ENCODE measurements at regions not wholly inside any gene's neighbourhood (a gene's known extent, or its start where the extent isn't known, plus 50 kb on each side); places are given as distances from the start of the nearest gene placed in this dataset.

- H3K4me1 Mint-ChIP-seq (ENCODE audit: low read depth, unreplicated experiment) = no peaks in the 10 kb centered on the region
- no peak for TF ChIP-seq CTCF (IDR thresholded peaks at IDR 0.05; ENCODE audit: insufficient read depth in 1 of 2, low read depth in 1 of 2, low read length in 1 of 2, severe bottlenecking in 1 of 2, unreplicated experiment in 1 of 2)
- Histone ChIP-seq H3K36me3 (ENCODE audit: control insufficient read depth, insufficient read depth, low read length) (no peaks in the 10 kb centered on the region), H3K9me3 (no peaks in the 10 kb centered on the region), H3K4me1 (no peaks in the 10 kb centered on the region), H3K4me3 (ENCODE audit: low read depth, low read length) (no peak overlapping the region), H3K27me3 (replicated peaks; ENCODE audit: control insufficient read depth, insufficient read depth, low read length) (no peaks in the 10 kb centered on the region)
- H3K27me3 Mint-ChIP-seq (ENCODE audit: insufficient read depth, unreplicated experiment) = peaks cover 12% of the 10 kb centered on the region
- intact Hi-C loops (cut with micrococcal nuclease; ENCODE audit: unreplicated experiment) = no loop called here
- BruUV-seq (replicated peaks) = no TSS peak
- H3K4me3 Mint-ChIP-seq (ENCODE audit: unreplicated experiment) = no peak overlapping the region
- ChIA-PET CTCF (no interaction called here), POLR2A (no interaction called here)
- no peak overlapping the region for H3K27ac Mint-ChIP-seq (ENCODE audit: unreplicated experiment)
- no peak for DNase-seq
- no peaks in the 10 kb centered on the region for H3K36me3 Mint-ChIP-seq (ENCODE audit: insufficient read depth, unreplicated experiment)
- no peaks in the 10 kb centered on the region for H3K9me3 Mint-ChIP-seq (ENCODE audit: unreplicated experiment)
Measured at GRCh38 chr10:53713431-53713830, 940.8 kb upstream of the MBL2 start.

- POLR2A ChIA-PET = no interaction called here
- H3K4me3 Mint-ChIP-seq (ENCODE audit: unreplicated experiment) = no peak overlapping the region
- H3K9me3 ChIP-seq = no peaks in the 10 kb centered on the region
- no peak overlapping the region for H3K4me3 ChIP-seq (ENCODE audit: low read depth, low read length)
- no peaks in the 10 kb centered on the region for H3K36me3 Mint-ChIP-seq (ENCODE audit: insufficient read depth, unreplicated experiment)
- BruUV-seq (replicated peaks) = no TSS peak
- H3K27me3 Mint-ChIP-seq (ENCODE audit: insufficient read depth, unreplicated experiment) = peaks cover 10% of the 10 kb centered on the region
- no peaks in the 10 kb centered on the region for H3K4me1 ChIP-seq
- H3K9me3 Mint-ChIP-seq (ENCODE audit: unreplicated experiment) = no peaks in the 10 kb centered on the region
- intact Hi-C loops (cut with micrococcal nuclease; ENCODE audit: unreplicated experiment) = no loop called here
- no peak for TF ChIP-seq CTCF (IDR thresholded peaks at IDR 0.05; ENCODE audit: insufficient read depth in 1 of 2, low read depth in 1 of 2, low read length in 1 of 2, severe bottlenecking in 1 of 2, unreplicated experiment in 1 of 2)
- no peaks in the 10 kb centered on the region for H3K36me3 ChIP-seq (ENCODE audit: control insufficient read depth, insufficient read depth, low read length)
- CTCF ChIA-PET = no interaction called here
- H3K4me1 Mint-ChIP-seq (ENCODE audit: low read depth, unreplicated experiment) = no peaks in the 10 kb centered on the region
- no peak overlapping the region for H3K27ac Mint-ChIP-seq (ENCODE audit: unreplicated experiment)
- H3K27me3 ChIP-seq (replicated peaks; ENCODE audit: control insufficient read depth, insufficient read depth, low read length) = no peaks in the 10 kb centered on the region
- no peak for DNase-seq
Measured at GRCh38 chr10:53702489-53702888, 929.9 kb upstream of the MBL2 start.

- Histone ChIP-seq H3K36me3 (ENCODE audit: control insufficient read depth, insufficient read depth, low read length) (no peaks in the 10 kb centered on the region), H3K4me3 (ENCODE audit: low read depth, low read length) (no peak overlapping the region), H3K27me3 (replicated peaks; ENCODE audit: control insufficient read depth, insufficient read depth, low read length) (no peaks in the 10 kb centered on the region), H3K4me1 (no peaks in the 10 kb centered on the region), H3K9me3 (no peaks in the 10 kb centered on the region)
- intact Hi-C loops (cut with micrococcal nuclease; ENCODE audit: unreplicated experiment) = no loop called here
- no peaks in the 10 kb centered on the region for H3K9me3 Mint-ChIP-seq (ENCODE audit: unreplicated experiment)
- H3K27me3 Mint-ChIP-seq (ENCODE audit: insufficient read depth, unreplicated experiment) = peaks cover 7% of the 10 kb centered on the region
- no peak for DNase-seq
- TF ChIP-seq CTCF (IDR thresholded peaks at IDR 0.05; ENCODE audit: insufficient read depth in 1 of 2, low read depth in 1 of 2, low read length in 1 of 2, severe bottlenecking in 1 of 2, unreplicated experiment in 1 of 2) = no peak
- H3K4me3 Mint-ChIP-seq (ENCODE audit: unreplicated experiment) = no peak overlapping the region
- ChIA-PET CTCF (no interaction called here), POLR2A (no interaction called here)
- no TSS peak for BruUV-seq (replicated peaks)
- H3K36me3 Mint-ChIP-seq (ENCODE audit: insufficient read depth, unreplicated experiment) = no peaks in the 10 kb centered on the region
- no peaks in the 10 kb centered on the region for H3K4me1 Mint-ChIP-seq (ENCODE audit: low read depth, unreplicated experiment)
- no peak overlapping the region for H3K27ac Mint-ChIP-seq (ENCODE audit: unreplicated experiment)
Measured at GRCh38 chr10:53701213-53701612, 928.6 kb upstream of the MBL2 start.
